ENCODE measurements at regions not wholly inside any gene's neighbourhood (a gene's known extent, or its start where the extent isn't known, plus 50 kb on each side); places are given as distances from the start of the nearest gene placed in this dataset.

DNA sequence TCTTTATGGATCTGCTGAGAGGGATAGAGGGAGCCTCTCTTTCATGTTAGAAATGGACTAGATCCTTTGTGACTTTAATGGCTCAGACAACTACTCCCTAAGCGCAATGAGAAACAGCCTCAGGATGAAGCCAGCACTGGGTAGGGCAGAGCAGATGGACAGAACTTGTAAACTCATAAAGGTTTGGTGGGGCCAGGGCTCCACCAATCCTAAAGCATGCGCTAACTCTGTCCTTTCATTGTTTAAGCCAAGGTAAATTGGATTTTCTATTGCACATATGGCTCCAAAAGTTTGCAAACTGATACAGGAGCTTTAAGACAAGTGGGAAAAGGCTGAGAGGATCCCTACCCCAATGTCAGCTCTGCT is 178.1 kb upstream of the MEOX2 start:
- TF ChIP-seq, protein P1, sequence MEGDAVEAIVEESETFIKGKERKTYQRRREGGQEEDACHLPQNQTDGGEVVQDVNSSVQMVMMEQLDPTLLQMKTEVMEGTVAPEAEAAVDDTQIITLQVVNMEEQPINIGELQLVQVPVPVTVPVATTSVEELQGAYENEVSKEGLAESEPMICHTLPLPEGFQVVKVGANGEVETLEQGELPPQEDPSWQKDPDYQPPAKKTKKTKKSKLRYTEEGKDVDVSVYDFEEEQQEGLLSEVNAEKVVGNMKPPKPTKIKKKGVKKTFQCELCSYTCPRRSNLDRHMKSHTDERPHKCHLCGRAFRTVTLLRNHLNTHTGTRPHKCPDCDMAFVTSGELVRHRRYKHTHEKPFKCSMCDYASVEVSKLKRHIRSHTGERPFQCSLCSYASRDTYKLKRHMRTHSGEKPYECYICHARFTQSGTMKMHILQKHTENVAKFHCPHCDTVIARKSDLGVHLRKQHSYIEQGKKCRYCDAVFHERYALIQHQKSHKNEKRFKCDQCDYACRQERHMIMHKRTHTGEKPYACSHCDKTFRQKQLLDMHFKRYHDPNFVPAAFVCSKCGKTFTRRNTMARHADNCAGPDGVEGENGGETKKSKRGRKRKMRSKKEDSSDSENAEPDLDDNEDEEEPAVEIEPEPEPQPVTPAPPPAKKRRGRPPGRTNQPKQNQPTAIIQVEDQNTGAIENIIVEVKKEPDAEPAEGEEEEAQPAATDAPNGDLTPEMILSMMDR (IDR thresholded peaks at IDR 0.05): no peak
- TF ChIP-seq POLR2A (IDR thresholded peaks at IDR 0.05): no peak

All from thyroid gland (tissue), 4 donors.